H9 (cell line): ENCODE measurements at regions not wholly inside any gene's neighbourhood (a gene's known extent, or its start where the extent isn't known, plus 50 kb on each side); places are given as distances from the start of the nearest gene placed in this dataset.
"Not testable (repeated sequence)": the region's sequence is repeated elsewhere in the genome, so short reads cannot be mapped to it uniquely, and the experiment has no call there.

Experiments used
- DNase-seq: peaks from one replicate; pipeline ENCODE4 v3.0.0-alpha.2; 2017
- H2AFZ ChIP-seq: one replicate; pipeline ENCODE4 v1.6.1; 2013; ENCODE audit warnings: mild to moderate bottlenecking, low read length, control low read depth, moderate library complexity
- H2AK5ac ChIP-seq: 2 replicates; pipeline ENCODE4 v1.6.1; 2013; ENCODE audit warnings: low read length, control low read depth, mixed read lengths; ENCODE audit not compliant: insufficient read length
- H2BK120ac ChIP-seq: one replicate; pipeline ENCODE4 v1.6.1; 2013; ENCODE audit warnings: low read depth, mild to moderate bottlenecking, low read length, control low read depth, inconsistent platforms; ENCODE audit not compliant: poor library complexity, severe bottlenecking
- H2BK12ac ChIP-seq: 2 replicates; pipeline ENCODE4 v1.6.1; 2013; ENCODE audit warnings: low read length, control low read depth, mixed read lengths, low read depth; ENCODE audit not compliant: insufficient read length
- H2BK15ac ChIP-seq: 2 replicates; pipeline ENCODE4 v1.6.1; 2013; ENCODE audit warnings: low read depth, low read length, control low read depth
- H2BK20ac ChIP-seq: one replicate; pipeline ENCODE4 v1.6.1; 2013; ENCODE audit warnings: low read depth, mild to moderate bottlenecking, low read length, control low read depth, inconsistent platforms; ENCODE audit not compliant: poor library complexity, severe bottlenecking
- H2BK5ac ChIP-seq: 2 replicates; pipeline ENCODE4 v1.6.1; 2013; ENCODE audit warnings: low read length, control low read depth, mixed read lengths; ENCODE audit not compliant: insufficient read length
- H3K14ac ChIP-seq: 2 replicates; pipeline ENCODE4 v1.6.1; 2013; ENCODE audit warnings: low read length, control low read depth; ENCODE audit not compliant: insufficient read depth
- H3K18ac ChIP-seq: 2 replicates; pipeline ENCODE4 v1.6.1; 2013; ENCODE audit warnings: low read depth, mild to moderate bottlenecking, mixed read lengths, low read length, control low read depth; ENCODE audit not compliant: insufficient read length
- H3K23ac ChIP-seq: 2 replicates; pipeline ENCODE4 v1.6.1; 2013; ENCODE audit warnings: low read length, control low read depth, mixed read lengths, low read depth; ENCODE audit not compliant: insufficient read length
- H3K23me2 ChIP-seq: 2 replicates; pipeline ENCODE4 v1.6.1; 2013; ENCODE audit warnings: low read depth, mild to moderate bottlenecking, mixed read lengths, low read length, control low read depth; ENCODE audit not compliant: insufficient read length, poor library complexity, severe bottlenecking
- H3K27ac ChIP-seq: 2 replicates; pipeline ENCODE4 v1.5.1; 2013; ENCODE audit warnings: low read length, control low read depth, mixed read lengths, low read depth; ENCODE audit not compliant: insufficient read length
- H3K27me3 ChIP-seq: 2 replicates; pipeline ENCODE4 v1.6.1; 2013; ENCODE audit warnings: low read length, control low read depth, inconsistent platforms; ENCODE audit not compliant: insufficient read depth
- H3K4ac ChIP-seq: 2 replicates; pipeline ENCODE4 v1.6.1; 2013; ENCODE audit warnings: low read depth, mild to moderate bottlenecking, control low read depth, inconsistent platforms, low read length, moderate library complexity
- H3K4me1 ChIP-seq: 2 replicates; pipeline ENCODE4 v1.6.1; 2013; ENCODE audit warnings: low read length, control low read depth, inconsistent platforms; ENCODE audit not compliant: insufficient read depth
- H3K4me2 ChIP-seq: 2 replicates; pipeline ENCODE4 v1.6.1; 2013; ENCODE audit warnings: low read length, control low read depth, mixed read lengths; ENCODE audit not compliant: insufficient read length, insufficient read depth
- H3K56ac ChIP-seq: 2 replicates; pipeline ENCODE4 v1.6.1; 2013; ENCODE audit warnings: low read depth, mild to moderate bottlenecking, mixed read lengths, low read length, control low read depth; ENCODE audit not compliant: insufficient read length
- H3K79me1 ChIP-seq: 2 replicates; pipeline ENCODE4 v1.6.1; 2013; ENCODE audit warnings: low read depth, mild to moderate bottlenecking, moderate library complexity, low read length, control low read depth, inconsistent platforms; ENCODE audit not compliant: insufficient read depth, poor library complexity, severe bottlenecking
- H3K79me2 ChIP-seq: 2 replicates; pipeline ENCODE4 v1.6.1; 2013; ENCODE audit warnings: low read length, control low read depth, inconsistent platforms; ENCODE audit not compliant: insufficient read depth
- H3K9ac ChIP-seq: 2 replicates; pipeline ENCODE4 v1.6.1; 2013; ENCODE audit warnings: low read length, control low read depth, mixed read lengths; ENCODE audit not compliant: insufficient read length; ENCODE audit errors: extremely low read depth
- H3K9me3 ChIP-seq: one replicate; pipeline ENCODE4 v1.6.1; 2013; ENCODE audit warnings: low read depth, low read length, inconsistent platforms; ENCODE audit not compliant: control insufficient read depth
- H3T11ph ChIP-seq: one replicate; pipeline ENCODE4 v1.6.1; 2013; ENCODE audit warnings: mild to moderate bottlenecking, low read length, control low read depth, inconsistent platforms
- H4K20me1 ChIP-seq: one replicate; pipeline ENCODE4 v1.6.1; 2013; ENCODE audit not compliant: control insufficient read depth, insufficient read length, insufficient read depth
- H4K5ac ChIP-seq: 2 replicates; pipeline ENCODE4 v1.6.1; 2013; ENCODE audit warnings: low read depth, mild to moderate bottlenecking, mixed read lengths, low read length, control low read depth; ENCODE audit not compliant: insufficient read length
- H4K8ac ChIP-seq: replicated peaks from 2 replicates; pipeline ENCODE4 v1.6.1; 2013; ENCODE audit warnings: low read length, control low read depth, mixed read lengths, low read depth; ENCODE audit not compliant: insufficient read length
- H4K91ac ChIP-seq: 2 replicates; pipeline ENCODE4 v1.6.1; 2013; ENCODE audit warnings: low read depth, mild to moderate bottlenecking, moderate library complexity, mixed read lengths, low read length, control low read depth; ENCODE audit not compliant: insufficient read length
- H3K27ac Mint-ChIP-seq, 3 experiments: 2 replicates in 2 of 3; 3 replicates in 1 of 3; pipeline ENCODE4 v1.8.0; 2020 to 2021; ENCODE audit warnings: mixed read lengths in 3 of 3, mild to moderate bottlenecking in 1 of 3, moderate library complexity in 1 of 3
- H3K27me3 Mint-ChIP-seq: 2 replicates; pipeline ENCODE4 v1.8.0; 2021; ENCODE audit warnings: low read depth, mild to moderate bottlenecking, moderate library complexity, mixed read lengths
- H3K36me3 Mint-ChIP-seq, 3 experiments: 2 replicates in 2 of 3; 3 replicates in 1 of 3; pipeline ENCODE4 v1.8.0; 2020 to 2021; ENCODE audit warnings: low read depth in 3 of 3, mixed read lengths in 3 of 3; ENCODE audit not compliant: insufficient read depth in 1 of 3
- H3K4me1 Mint-ChIP-seq, 2 experiments: 2 replicates each; pipeline ENCODE4 v1.8.0; 2020; ENCODE audit warnings: mixed read lengths in 2 of 2
- H3K4me3 Mint-ChIP-seq, 2 experiments: 2 replicates in 1 of 2; 3 replicates in 1 of 2; pipeline ENCODE4 v1.8.0; 2020 to 2021; ENCODE audit warnings: mild to moderate bottlenecking in 2 of 2, mixed read lengths in 2 of 2, moderate library complexity in 1 of 2
- H3K9me3 Mint-ChIP-seq, 2 experiments: 2 replicates in 1 of 2; 3 replicates in 1 of 2; pipeline ENCODE4 v1.8.0; 2020; ENCODE audit warnings: mild to moderate bottlenecking in 2 of 2, mixed read lengths in 2 of 2, moderate library complexity in 1 of 2
- CTCF ChIP-seq: fragments of 200-600 bp; sonication (generic); conservative IDR thresholded peaks from 3 replicates; pipeline ENCODE4 v1.8.0; 2021; ENCODE audit warnings: antibody characterized with exemption, mild to moderate bottlenecking
- WGBS: extraction: QIAGEN DNeasy Blood & Tissue Kit; methylation state at CpG from one replicate; pipeline ENCODE4 v1.1.7; 2013; ENCODE audit warnings: missing lambda C conversion rate, low lambda C conversion rate, mixed read lengths; ENCODE audit not compliant: insufficient read length; ENCODE audit errors: extremely low coverage; 5-methylcytosine and 5-hydroxymethylcytosine counted together

DNA sequence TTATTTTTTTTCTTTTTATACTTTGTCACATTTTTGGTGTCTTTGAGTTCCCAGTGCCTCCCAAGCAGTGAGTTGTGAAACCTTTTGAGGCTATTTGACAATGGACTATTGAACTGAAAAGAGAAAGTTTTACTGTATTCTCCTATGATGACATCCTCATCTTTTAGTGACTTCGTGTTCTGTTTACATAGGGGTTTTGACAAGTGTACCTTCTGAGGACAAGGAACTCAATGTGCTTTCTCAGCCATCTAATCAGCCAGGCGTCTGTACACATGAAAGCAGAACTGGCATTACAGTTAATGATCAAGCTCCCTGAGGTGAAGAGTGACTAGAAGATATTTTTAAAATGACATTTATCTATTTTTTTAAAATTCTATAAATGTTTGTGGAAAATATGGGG is 175.5 kb downstream of the ANXA1 start:
- Histone ChIP-seq H3K23ac (no peak overlapping the region), H2BK120ac (no peak overlapping the region), H3T11ph (no peak overlapping the region), H3K9ac (no peak overlapping the region), H4K91ac (no peak overlapping the region), H3K4ac (no peak overlapping the region), H4K20me1 (no peaks in the 10 kb centered on the region), H4K8ac (no peak overlapping the region), H3K79me1 (no peaks in the 10 kb centered on the region), H4K5ac (no peak overlapping the region), H3K4me2 (no peak overlapping the region), H3K18ac (no peak overlapping the region), H2BK20ac (no peak overlapping the region), H3K4me1 (no peaks in the 10 kb centered on the region), H3K27me3 (no peaks in the 10 kb centered on the region), H3K23me2 (no peaks in the 10 kb centered on the region), H3K79me2 (no peaks in the 10 kb centered on the region), H2BK12ac (no peak overlapping the region), H3K27ac (no peak overlapping the region), H3K9me3 (no peaks in the 10 kb centered on the region), H3K56ac (no peak overlapping the region), H2BK5ac (no peak overlapping the region), H2BK15ac (no peak overlapping the region), H3K14ac (no peak overlapping the region), H2AFZ (no peak overlapping the region), H2AK5ac (no peak overlapping the region)
- H3K36me3 Mint-ChIP-seq = no peaks in the 10 kb centered on the region
- no peak overlapping the region for H3K27ac Mint-ChIP-seq
- DNase-seq = no peak
- no CpG with 5 or more reads among the region's 2 CpGs for WGBS
- H3K4me1 Mint-ChIP-seq = no peaks in the 10 kb centered on the region
- TF ChIP-seq CTCF = no peak
- H3K27me3 Mint-ChIP-seq = no peaks in the 10 kb centered on the region
- H3K4me3 Mint-ChIP-seq = no peak overlapping the region
- H3K9me3 Mint-ChIP-seq = no peaks in the 10 kb centered on the region; a peak in 1 of 5 replicates

GRCh38 chr9:73337182-73337581 is 185.5 kb downstream of the ANXA1 start:
- not testable (repeated sequence) for H2BK20ac ChIP-seq, H3K4me2 ChIP-seq, H3K14ac ChIP-seq, H3K18ac ChIP-seq, H3K27me3 ChIP-seq, H4K8ac ChIP-seq, H3T11ph ChIP-seq, H2AFZ ChIP-seq, H3K4ac ChIP-seq, H3K23ac ChIP-seq, H3K9me3 ChIP-seq, H4K5ac ChIP-seq, H3K9me3 Mint-ChIP-seq, H2AK5ac ChIP-seq, H3K27me3 Mint-ChIP-seq, H2BK5ac ChIP-seq, H3K27ac Mint-ChIP-seq, H2BK15ac ChIP-seq, DNase-seq, H3K79me1 ChIP-seq, H4K20me1 ChIP-seq, H3K4me1 ChIP-seq, H4K91ac ChIP-seq, H3K79me2 ChIP-seq, H3K36me3 Mint-ChIP-seq, H3K4me1 Mint-ChIP-seq, H3K4me3 Mint-ChIP-seq, H3K27ac ChIP-seq, H2BK120ac ChIP-seq, H2BK12ac ChIP-seq, H3K56ac ChIP-seq, H3K9ac ChIP-seq, H3K23me2 ChIP-seq
- WGBS = no CpG with 5 or more reads among the region's 2 CpGs
